Fibroblast of mammary gland (primary cell): ENCODE measurements at regions not wholly inside any gene's neighbourhood (a gene's known extent, or its start where the extent isn't known, plus 50 kb on each side); places are given as distances from the start of the nearest gene placed in this dataset.

Experiments used
- DNase-seq: peaks from one replicate; pipeline ENCODE4 v3.0.0-alpha.2; 2010; ENCODE audit warnings: low read depth
- H3K4me3 ChIP-seq: 2 replicates; pipeline ENCODE4 v1.5.1; 2011; ENCODE audit warnings: low read depth, mild to moderate bottlenecking, low read length, moderate library complexity; ENCODE audit not compliant: control insufficient read depth
- CTCF ChIP-seq: conservative IDR thresholded peaks from 2 replicates; pipeline ENCODE4 v1.5.1; 2011; ENCODE audit warnings: low read depth, low read length, inconsistent platforms; ENCODE audit not compliant: control insufficient read depth, insufficient read depth

- DNase-seq, result no peak
- TF ChIP-seq CTCF, result no peak
- H3K4me3 ChIP-seq, result no peak overlapping the region
These were observed 165.5 kb upstream of the EDIL3 start for GRCh38 chr5:84550222-84550621.

DNA sequence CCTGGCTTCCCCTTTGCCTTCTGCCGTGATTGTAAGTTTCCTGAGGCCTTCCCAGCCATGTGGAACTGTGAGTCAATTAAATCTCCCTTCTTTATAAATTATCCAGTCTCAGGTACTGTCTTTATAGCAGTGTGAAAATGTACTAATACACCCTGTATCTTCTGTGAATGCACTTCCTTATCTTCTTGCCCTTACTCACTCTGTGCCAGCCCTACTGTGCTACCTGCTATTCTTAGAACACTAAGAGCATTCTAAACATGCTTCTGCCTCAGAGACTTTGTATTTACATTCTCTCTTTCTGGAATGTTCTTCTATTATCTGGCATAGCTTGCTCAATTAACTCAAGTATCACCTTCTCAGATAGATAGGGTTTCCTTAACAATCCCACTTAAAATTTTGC, 164.4 kb upstream of the EDIL3 start:
- TF ChIP-seq CTCF, result no peak
- no peak for DNase-seq
- no peak overlapping the region for H3K4me3 ChIP-seq

GRCh38 chr5:84546686-84547085, 162.0 kb upstream of the EDIL3 start:
- H3K4me3 ChIP-seq, result no peak overlapping the region
- TF ChIP-seq CTCF, result no peak
- DNase-seq, result no peak

GRCh38 chr5:84536797-84537196, 152.1 kb upstream of the EDIL3 start:
- no peak for DNase-seq
- no peak for TF ChIP-seq CTCF
- no peak overlapping the region for H3K4me3 ChIP-seq

DNA sequence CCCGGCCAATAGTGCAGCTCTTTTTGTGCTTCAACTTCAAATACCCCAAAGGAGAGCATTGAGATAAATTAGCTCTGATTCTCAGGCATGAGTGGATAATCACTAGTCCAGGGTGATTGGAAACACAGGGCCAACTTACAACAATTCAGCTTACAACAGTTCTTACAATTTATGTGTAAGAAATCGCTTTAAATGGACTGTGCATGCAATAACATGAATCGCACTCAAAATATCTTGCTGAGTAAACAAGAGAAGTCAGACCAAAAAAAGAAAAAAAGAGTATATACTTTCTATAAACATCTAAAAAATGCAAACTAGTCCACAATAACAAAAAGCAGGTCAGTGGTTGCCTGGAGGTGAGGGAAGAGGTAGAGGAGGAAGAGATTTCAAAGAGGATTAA, 150.6 kb upstream of the EDIL3 start:
- no peak for TF ChIP-seq CTCF
- H3K4me3 ChIP-seq, result no peak overlapping the region
- DNase-seq, result no peak

- DNase-seq, result peak; percentile 2
- no peak for TF ChIP-seq CTCF
- no peak overlapping the region for H3K4me3 ChIP-seq
These were observed 139.8 kb upstream of the EDIL3 start for GRCh38 chr5:84524491-84524890.

GRCh38 chr5:84518862-84519261, 134.2 kb upstream of the EDIL3 start:
- no peak for DNase-seq
- TF ChIP-seq CTCF, result no peak
- no peak overlapping the region for H3K4me3 ChIP-seq
